ENCODE measurements at regions not wholly inside any gene's neighbourhood (a gene's known extent, or its start where the extent isn't known, plus 50 kb on each side); places are given as distances from the start of the nearest gene placed in this dataset.

DNA sequence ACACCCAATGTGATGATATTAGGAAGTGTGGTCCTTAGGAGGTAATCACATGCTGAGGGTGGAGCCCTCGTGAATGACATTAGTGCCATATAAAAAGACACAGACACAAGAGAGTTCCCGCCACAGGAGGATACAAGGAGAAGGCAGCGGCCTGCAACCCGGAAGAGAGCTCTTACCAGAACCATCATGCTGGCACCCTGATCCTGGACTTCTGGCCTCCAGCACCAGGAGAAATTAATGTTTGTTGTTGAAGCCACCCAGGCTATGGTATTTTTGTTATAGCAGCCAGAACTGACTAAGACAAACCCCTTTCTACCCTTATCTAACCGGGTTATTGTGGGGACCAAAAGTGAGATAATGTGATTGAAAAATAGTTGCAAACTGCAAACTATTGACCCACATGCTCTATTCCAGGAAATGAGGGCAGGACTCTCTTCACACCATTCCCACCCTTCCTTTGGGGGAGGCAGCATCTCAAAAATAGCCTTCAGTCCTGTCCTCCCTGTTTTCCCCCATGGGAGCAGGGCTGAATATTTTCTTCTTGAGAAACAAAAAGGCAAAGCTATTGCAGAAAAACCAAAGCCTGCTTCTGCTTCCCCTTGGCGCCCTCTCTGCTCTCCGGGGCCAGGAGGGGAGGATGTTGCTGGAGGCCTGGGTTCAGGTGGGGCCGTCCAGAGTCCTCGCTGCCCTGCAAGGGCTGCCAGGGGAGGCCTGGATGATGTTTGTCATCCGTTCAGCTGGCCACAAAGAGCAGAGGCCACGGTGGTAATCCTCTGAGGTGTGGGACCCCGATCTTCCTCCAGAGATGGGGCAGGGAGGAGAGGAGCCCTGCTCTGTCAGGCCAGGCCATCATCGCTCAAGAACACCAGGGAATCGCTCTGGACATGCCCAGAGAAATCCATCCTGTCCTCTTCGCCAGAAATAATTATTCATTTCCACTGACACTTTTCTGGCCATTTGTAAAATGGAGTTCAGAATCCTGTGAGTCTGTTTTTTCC, 73.8 kb upstream of the HAAO start:
- no peak overlapping the region for H3K27ac ChIP-seq

DNA sequence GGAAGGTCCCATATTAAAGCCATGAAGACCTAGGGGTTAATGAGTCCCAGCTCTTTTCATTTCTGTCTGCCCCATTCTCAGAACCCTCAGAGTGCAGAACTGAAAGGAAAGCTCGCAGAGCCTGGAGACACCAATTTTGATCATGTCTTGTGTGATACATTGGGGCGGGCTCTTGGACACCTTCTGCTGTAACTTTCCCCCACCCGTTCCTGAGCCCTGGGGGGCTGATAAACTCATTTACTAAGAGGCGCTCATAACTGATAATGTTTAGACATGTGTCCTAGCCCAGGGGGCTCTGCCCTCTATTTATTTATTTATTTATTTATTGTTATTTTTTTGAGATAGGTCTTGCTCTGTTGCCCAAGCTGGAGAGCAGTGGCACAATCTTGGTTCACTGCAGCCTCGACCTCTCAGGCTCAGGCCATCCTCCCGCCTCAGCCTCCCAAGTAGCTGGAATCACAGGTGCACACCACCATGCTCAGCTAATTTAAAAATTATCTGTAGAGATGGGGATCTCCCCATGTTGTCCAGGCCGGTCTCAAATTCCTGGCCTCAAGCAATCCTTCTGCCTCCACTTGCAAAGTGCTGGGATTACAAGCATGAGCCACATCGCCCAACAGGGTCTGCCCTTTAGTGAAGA, 72.4 kb upstream of the HAAO start:
- TF ChIP-seq, protein P1, sequence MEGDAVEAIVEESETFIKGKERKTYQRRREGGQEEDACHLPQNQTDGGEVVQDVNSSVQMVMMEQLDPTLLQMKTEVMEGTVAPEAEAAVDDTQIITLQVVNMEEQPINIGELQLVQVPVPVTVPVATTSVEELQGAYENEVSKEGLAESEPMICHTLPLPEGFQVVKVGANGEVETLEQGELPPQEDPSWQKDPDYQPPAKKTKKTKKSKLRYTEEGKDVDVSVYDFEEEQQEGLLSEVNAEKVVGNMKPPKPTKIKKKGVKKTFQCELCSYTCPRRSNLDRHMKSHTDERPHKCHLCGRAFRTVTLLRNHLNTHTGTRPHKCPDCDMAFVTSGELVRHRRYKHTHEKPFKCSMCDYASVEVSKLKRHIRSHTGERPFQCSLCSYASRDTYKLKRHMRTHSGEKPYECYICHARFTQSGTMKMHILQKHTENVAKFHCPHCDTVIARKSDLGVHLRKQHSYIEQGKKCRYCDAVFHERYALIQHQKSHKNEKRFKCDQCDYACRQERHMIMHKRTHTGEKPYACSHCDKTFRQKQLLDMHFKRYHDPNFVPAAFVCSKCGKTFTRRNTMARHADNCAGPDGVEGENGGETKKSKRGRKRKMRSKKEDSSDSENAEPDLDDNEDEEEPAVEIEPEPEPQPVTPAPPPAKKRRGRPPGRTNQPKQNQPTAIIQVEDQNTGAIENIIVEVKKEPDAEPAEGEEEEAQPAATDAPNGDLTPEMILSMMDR (conservative IDR thresholded peaks at IDR 0.05) = no peak

More for the DNA sequence above, 73.8 kb upstream of the HAAO start:
- TF ChIP-seq, protein P1 (conservative IDR thresholded peaks at IDR 0.05) = no peak

DNA sequence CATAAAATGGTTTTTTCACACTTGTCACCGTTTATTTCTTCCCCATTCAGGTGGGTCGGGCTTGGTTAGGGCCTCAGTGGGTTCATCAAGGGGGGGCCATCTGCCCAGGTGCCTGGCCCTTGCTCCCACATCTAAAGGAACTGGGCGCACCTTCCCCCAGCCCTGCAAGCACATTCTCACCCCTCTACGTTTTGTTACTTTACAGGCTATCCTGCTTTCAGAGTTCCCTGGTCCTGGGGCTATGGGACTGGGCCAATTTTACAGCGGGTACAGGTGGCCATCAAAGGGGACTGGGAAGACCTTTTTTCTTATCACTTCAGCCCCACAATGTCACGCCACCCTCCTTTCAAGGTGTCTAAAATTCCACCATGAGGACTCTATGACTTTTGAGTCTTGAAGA, 71.8 kb upstream of the HAAO start:
- TF ChIP-seq, protein P1 (conservative IDR thresholded peaks at IDR 0.05) = no peak

More for the DNA sequence above, 72.4 kb upstream of the HAAO start:
- no peak overlapping the region for H3K27ac ChIP-seq

DNA sequence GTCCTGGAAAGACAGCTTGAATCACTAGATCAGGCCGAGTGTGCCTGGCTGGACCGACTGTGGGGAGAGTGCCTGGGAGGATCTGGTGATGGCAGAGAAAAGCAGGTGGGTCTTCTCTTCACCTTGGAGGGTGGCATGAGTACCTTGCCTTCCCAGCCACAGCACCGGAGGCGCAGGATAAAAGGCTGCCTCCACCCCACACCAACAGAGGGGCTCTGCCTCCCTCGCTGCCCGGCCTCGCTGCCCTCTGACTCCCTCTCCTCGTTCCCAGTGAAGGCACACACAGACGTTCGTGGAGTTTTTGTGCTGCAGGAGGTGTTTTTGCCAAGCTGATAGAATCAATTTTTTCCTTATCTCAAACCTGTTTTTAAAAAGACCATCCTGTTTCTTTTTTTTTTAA, 71.4 kb upstream of the HAAO start:
- H3K27ac ChIP-seq = no peak overlapping the region
- TF ChIP-seq, protein P1 (conservative IDR thresholded peaks at IDR 0.05) = no peak

More for the DNA sequence above, 71.8 kb upstream of the HAAO start:
- no peak overlapping the region for H3K27ac ChIP-seq

DNA sequence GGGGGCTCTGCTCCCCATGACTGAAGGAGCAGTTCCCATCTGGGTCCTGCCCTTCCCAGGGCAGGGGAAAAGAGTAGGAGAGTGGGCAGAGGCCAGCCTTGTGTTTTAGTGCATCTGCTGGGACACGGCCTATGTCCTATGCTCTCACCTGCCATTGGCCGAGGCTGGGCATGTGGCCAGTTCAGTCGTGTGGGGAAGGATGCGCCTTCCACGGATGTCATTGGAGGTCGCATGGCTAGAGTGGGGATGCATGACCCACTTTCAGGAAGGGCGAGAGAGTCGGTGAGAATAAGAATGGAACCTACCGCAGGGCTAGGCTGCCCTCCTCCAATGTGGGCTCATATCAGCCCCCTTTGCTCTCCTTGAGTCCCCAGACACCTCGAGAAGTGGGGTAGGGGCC, 70.9 kb upstream of the HAAO start:
- no peak overlapping the region for H3K27ac ChIP-seq
- TF ChIP-seq, protein P1 (conservative IDR thresholded peaks at IDR 0.05) = no peak

DNA sequence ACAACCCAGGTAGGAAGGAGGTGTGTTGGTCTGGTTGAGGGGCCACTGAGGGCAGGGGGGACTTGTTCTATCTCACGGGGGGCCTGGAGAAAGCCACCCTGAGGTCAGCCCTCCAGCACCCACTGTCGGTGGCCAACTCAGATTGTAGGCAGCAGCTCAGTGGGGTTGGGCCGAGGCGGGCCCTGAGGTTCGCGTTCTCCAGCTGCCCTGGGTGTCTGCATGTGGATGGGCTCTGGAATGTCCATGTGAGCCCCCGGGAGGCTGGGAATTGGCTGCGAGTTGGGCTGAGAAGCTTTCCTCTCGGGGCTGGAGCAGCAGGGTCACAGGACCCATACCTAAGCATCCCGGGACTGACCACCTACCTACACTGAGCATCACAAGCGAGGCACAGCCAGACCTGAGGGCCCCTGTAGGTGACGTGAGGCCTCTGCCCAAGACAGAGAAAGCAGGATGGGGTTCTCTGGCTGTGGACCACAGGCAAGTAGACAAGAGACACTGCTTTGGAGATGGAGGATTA, 70.3 kb upstream of the HAAO start:
- H3K27ac ChIP-seq = no peak overlapping the region
- TF ChIP-seq, protein P1 (conservative IDR thresholded peaks at IDR 0.05) = no peak

DNA sequence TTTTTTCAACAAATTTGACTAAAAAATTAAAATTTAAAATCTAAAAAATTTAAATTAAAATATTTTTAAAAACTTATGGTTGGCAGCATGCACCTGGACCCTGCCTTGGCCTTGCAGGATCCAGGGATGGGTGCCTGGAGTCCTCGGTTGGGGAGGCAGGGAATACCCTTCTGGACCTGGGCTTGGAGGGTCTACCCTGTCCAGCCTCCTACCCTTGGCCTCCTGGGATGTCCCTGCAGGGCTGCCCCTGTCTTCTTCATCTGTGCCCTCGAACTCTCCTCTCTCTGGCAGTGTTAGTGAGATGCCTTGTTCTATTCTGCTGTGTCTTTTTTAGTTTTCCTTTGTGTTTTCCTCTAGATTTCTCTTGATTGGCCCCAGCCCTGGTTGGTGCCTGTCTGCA, 68.9 kb upstream of the HAAO start:
- H3K27ac ChIP-seq = no peak overlapping the region
- TF ChIP-seq, protein P1 (conservative IDR thresholded peaks at IDR 0.05) = no peak

Data from VCaP (cell line).